ENCODE measurements at regions not wholly inside any gene's neighbourhood (a gene's known extent, or its start where the extent isn't known, plus 50 kb on each side); places are given as distances from the start of the nearest gene placed in this dataset.

- Mint-ChIP-seq H3K27ac (no peak overlapping the region), H3K9me3 (no peaks in the 10 kb centered on the region), H3K27me3 (ENCODE audit: insufficient read depth, low read depth) (peaks cover 6% of the 10 kb centered on the region), H3K4me1 (peaks cover 15% of the 10 kb centered on the region), H3K36me3 (no peaks in the 10 kb centered on the region), H3K4me3 (no peak overlapping the region)
- H3K27me3 ChIP-seq: no peaks in the 10 kb centered on the region
- H3K36me3 ChIP-seq: no peaks in the 10 kb centered on the region
- no peaks in the 10 kb centered on the region for H3K79me2 ChIP-seq (ENCODE audit: low read depth)
- H3F3A ChIP-seq (ENCODE audit: low read depth): no peaks in the 10 kb centered on the region
- no peak overlapping the region for H3K4me3 ChIP-seq
- no peak for TF ChIP-seq CTCF (IDR thresholded peaks at IDR 0.05)
- no peak for TF ChIP-seq EZH2 (IDR thresholded peaks at IDR 0.05)
- TF ChIP-seq EZH2phosphoT487 (IDR thresholded peaks at IDR 0.05): no peak
- H2AFZ ChIP-seq (replicated peaks): no peak overlapping the region
- no peak overlapping the region for H3K4me2 ChIP-seq
- no peak overlapping the region for H3K9ac ChIP-seq
- no peak for DNase-seq (ENCODE audit: low spot score)
- H3K4me1 ChIP-seq: no peaks in the 10 kb centered on the region
- H3K9me3 ChIP-seq (ENCODE audit: low read depth): no peaks in the 10 kb centered on the region
- no peaks in the 10 kb centered on the region for H4K20me1 ChIP-seq (ENCODE audit: low read depth)
- H3K27ac ChIP-seq: no peak overlapping the region
Measured at GRCh38 chr9:135184181-135185053, 96.9 kb downstream of the OLFM1 start.

- Histone ChIP-seq H3K36me3 (no peaks in the 10 kb centered on the region), H3K4me3 (no peak overlapping the region), H3K79me2 (ENCODE audit: low read depth) (no peaks in the 10 kb centered on the region), H3F3A (ENCODE audit: low read depth) (no peaks in the 10 kb centered on the region), H4K20me1 (ENCODE audit: low read depth) (no peaks in the 10 kb centered on the region), H3K27me3 (no peaks in the 10 kb centered on the region), H3K9ac (no peak overlapping the region), H2AFZ (replicated peaks) (no peak overlapping the region), H3K27ac (no peak overlapping the region), H3K9me3 (ENCODE audit: low read depth) (no peaks in the 10 kb centered on the region), H3K4me1 (no peaks in the 10 kb centered on the region), H3K4me2 (no peak overlapping the region)
- DNase-seq (ENCODE audit: low spot score): no peak
- Mint-ChIP-seq H3K4me1 (peaks cover 15% of the 10 kb centered on the region), H3K27ac (no peak overlapping the region), H3K36me3 (no peaks in the 10 kb centered on the region), H3K9me3 (no peaks in the 10 kb centered on the region), H3K27me3 (ENCODE audit: insufficient read depth, low read depth) (peaks cover 12% of the 10 kb centered on the region), H3K4me3 (no peak overlapping the region)
- TF ChIP-seq CTCF (IDR thresholded peaks at IDR 0.05) (no peak), EZH2 (IDR thresholded peaks at IDR 0.05) (no peak), EZH2phosphoT487 (IDR thresholded peaks at IDR 0.05) (no peak)
Measured at GRCh38 chr9:135185060-135185459, 97.6 kb downstream of the OLFM1 start.

- Histone ChIP-seq H3K36me3 (no peaks in the 10 kb centered on the region), H3K4me2 (no peak overlapping the region), H3F3A (ENCODE audit: low read depth) (no peaks in the 10 kb centered on the region), H3K4me1 (no peaks in the 10 kb centered on the region), H2AFZ (replicated peaks) (no peak overlapping the region), H3K27me3 (no peaks in the 10 kb centered on the region), H3K27ac (no peak overlapping the region), H3K79me2 (ENCODE audit: low read depth) (no peaks in the 10 kb centered on the region), H3K4me3 (no peak overlapping the region), H4K20me1 (ENCODE audit: low read depth) (no peaks in the 10 kb centered on the region), H3K9me3 (ENCODE audit: low read depth) (no peaks in the 10 kb centered on the region), H3K9ac (no peak overlapping the region)
- Mint-ChIP-seq H3K27me3 (ENCODE audit: insufficient read depth, low read depth) (peaks cover 18% of the 10 kb centered on the region), H3K4me1 (peaks cover 15% of the 10 kb centered on the region), H3K36me3 (no peaks in the 10 kb centered on the region), H3K4me3 (no peak overlapping the region), H3K27ac (peak overlapping the region; percentile 59), H3K9me3 (no peaks in the 10 kb centered on the region)
- no peak for DNase-seq (ENCODE audit: low spot score)
- TF ChIP-seq EZH2phosphoT487 (IDR thresholded peaks at IDR 0.05): no peak
Measured at GRCh38 chr9:135186248-135187164, 99.0 kb downstream of the OLFM1 start.
